Activated CD4-positive, alpha-beta T cell treated with anti-CD3 and anti-CD28 coated beads, Interleukin-10, Interleukin-2, amounts not matched to agents 100 ng/mL and 50 ng/mL, durations not matched to agents 16 hours and 8 hours (primary cell): ENCODE measurements at regions not wholly inside any gene's neighbourhood (a gene's known extent, or its start where the extent isn't known, plus 50 kb on each side); places are given as distances from the start of the nearest gene placed in this dataset.

Experiments
- DNase-seq: peaks from one replicate; pipeline ENCODE4 v3.0.0-alpha.2; 2020

GRCh38 chr2:224210286-224211180 lies 171.4 kb upstream of the SERPINE2 start:
- no peak for DNase-seq

- DNase-seq = no peak
These were observed 170.6 kb upstream of the SERPINE2 start for GRCh38 chr2:224209555-224210285.

GRCh38 chr2:224208443-224208842 lies 169.4 kb upstream of the SERPINE2 start:
- no peak for DNase-seq

DNA sequence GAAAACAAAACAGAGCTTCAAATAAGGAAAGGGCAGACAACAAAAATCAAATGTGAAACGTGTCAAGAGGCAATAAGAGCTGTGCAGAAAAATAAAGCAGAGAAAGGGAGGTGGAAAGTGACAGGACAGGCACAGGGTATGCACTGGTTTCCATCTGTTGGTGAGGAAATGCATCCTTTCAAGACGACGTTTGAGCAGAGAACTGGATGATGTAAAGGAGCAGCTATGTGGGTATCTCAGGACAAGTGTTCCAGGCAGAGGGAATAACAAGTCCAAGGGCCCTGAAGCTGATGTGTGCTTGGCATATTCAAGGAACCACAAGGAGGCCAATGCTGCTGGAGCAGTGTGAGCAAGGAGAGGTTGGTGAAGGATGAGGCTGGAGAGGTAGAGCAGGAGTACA lies 168.9 kb upstream of the SERPINE2 start:
- DNase-seq = no peak

DNA sequence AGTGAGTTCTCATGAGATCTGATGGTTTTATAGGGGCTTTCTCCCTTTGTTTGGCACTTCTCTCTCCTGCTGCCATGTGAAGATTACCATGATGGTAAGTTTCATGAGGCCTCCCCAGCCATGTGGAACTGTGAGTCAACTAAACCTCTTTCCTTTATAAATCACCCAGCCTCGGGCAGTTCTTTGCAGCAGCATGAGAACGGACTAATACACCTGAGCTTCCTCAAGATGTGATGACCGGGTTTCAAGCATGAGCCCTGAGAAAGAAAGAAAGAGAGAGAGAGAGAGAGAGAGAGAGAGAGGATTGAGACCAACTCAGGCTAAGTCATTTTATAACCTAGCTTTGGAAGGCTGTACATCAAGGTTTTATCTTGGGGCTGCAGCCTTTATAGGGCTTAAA lies 167.7 kb upstream of the SERPINE2 start:
- DNase-seq = no peak

- DNase-seq = no peak
These were observed 163.3 kb upstream of the SERPINE2 start for GRCh38 chr2:224202281-224202865.

GRCh38 chr2:224198436-224198835 lies 159.3 kb upstream of the SERPINE2 start:
- DNase-seq = no peak

DNA sequence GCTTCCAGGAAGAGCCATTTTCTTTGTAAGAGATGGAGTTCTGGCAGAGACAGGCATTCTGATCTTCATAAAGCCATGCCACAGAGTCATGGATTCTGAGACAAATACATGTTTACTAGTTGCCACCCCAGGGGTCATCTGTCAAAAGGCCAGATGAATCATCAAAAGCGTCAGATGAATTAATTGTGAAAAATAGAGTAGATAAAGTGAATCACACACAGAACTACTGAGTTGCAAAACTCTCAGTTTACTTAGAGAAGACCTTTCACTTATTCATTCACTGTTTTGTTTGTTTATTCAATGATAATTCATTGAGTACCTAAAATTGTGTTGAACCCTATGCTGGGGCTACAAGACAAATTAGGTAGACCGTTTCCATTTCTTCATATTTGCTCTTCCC lies 157.7 kb upstream of the SERPINE2 start:
- no peak for DNase-seq

- DNase-seq = no peak
These were observed 157.0 kb upstream of the SERPINE2 start for GRCh38 chr2:224195925-224196571.

DNA sequence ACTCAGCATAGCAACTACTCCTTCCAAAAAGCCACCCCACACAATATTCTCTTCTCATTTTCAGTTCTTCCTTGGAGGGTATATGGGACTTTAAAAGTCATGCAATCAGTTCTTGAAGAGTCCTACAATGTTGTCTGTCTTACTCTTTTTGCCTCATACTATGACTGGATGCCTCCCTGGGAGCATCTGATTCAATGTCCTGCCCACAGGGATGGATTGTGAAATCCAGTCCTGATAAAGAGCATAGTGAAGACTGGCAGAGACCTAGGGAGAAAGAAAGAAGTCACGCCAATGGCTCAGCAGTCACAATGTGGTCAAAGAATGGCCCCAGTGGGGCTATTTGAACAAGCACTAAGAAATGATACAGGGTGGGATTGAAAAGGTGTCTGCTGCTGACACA lies 155.1 kb upstream of the SERPINE2 start:
- DNase-seq = no peak

GRCh38 chr2:224191465-224191864 lies 152.4 kb upstream of the SERPINE2 start:
- DNase-seq = no peak

DNA sequence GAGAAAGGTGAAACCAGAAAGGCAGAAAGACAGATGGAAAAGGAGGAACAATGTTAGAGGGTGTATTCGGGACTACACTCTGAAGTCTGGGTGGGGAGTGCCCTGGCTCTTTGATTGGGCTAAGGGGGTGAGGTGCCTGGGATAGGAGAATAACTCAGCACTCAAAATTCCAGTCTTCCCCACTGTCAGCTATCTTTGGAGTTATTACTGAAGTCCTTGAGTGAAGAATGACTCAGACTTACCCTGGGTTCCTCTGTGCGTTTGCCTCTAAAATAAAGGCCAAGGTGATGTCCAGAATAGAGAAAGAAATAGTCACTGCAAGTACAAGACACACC lies 151.8 kb upstream of the SERPINE2 start:
- no peak for DNase-seq

GRCh38 chr2:224190234-224190935 lies 151.3 kb upstream of the SERPINE2 start:
- DNase-seq = no peak

GRCh38 chr2:224187220-224187619 lies 148.1 kb upstream of the SERPINE2 start:
- no peak for DNase-seq

GRCh38 chr2:224185023-224185601 lies 146.0 kb upstream of the SERPINE2 start:
- DNase-seq = no peak

DNA sequence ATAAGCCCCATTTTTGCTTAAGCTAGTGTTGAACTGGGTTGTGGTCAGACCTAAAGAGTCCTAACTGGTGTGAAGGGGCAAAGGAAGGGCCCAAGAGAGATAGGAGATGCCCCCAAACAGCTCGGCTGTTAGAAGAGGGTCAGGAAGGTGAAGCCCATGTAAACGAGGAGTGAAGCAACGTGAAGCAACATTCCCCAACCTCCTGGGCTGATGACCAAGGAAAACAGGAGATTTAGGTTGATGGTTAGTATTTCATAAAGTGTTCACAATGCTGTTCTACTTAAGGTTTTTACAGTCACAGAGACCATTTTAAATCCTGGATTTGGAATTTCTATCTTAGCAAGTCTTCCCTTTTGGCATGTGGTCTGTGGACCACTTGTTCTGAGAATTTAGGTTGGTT lies 144.0 kb upstream of the SERPINE2 start:
- no peak for DNase-seq

GRCh38 chr2:224182498-224182897 lies 143.4 kb upstream of the SERPINE2 start:
- no peak for DNase-seq

DNA sequence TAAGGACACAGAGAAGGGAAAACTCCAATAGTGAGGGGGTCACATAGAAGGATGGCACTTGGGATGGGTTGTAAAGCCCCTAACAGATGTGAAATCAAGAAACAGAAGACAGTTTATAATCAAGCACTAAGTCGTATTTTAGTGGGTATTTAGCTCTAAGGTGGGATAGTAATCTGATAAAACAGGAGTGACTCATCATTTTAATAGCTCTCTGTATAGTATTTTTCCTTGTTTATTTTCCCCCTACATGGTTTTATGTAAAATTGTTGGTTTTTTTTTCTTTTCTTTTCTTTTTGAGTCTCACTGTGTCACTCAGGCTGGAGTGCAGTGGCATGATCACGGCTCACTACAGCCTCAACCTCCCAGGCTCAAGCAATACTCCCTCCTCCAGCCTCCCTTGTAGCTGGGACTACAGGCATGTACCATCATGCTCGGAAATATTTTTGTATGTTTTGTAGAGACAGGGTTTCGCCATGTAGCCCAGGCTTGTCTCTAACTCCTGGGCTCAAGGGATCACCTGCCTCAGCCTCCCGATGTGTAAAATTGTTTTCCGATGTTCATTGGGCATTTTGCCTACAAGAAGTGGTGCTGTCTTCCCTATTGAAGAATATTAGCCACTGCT lies 142.6 kb upstream of the SERPINE2 start:
- DNase-seq = no peak

- DNase-seq = no peak
These were observed 141.7 kb upstream of the SERPINE2 start for GRCh38 chr2:224180810-224181209.

- DNase-seq = no peak
These were observed 139.0 kb upstream of the SERPINE2 start for GRCh38 chr2:224178056-224178455.

DNA sequence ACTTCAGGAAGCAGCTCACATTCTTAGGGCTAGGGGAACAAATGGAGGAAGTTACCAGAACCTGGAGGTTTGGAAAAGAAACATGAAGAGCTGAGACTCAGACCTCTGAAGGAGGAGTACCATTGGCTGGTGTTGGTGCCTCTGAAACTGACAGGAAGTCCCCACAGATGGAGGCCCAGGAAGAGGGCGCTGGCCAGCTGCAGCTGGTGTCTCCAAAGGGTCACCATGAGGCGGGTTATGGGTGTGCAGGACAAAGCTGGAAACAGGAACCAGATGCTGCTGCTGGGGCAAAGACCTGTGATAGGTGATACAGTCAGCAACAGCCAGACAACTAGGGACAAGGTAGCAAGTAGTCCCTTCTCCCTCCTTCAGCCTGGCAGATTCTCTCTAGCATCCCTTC lies 136.5 kb upstream of the SERPINE2 start:
- no peak for DNase-seq

DNA sequence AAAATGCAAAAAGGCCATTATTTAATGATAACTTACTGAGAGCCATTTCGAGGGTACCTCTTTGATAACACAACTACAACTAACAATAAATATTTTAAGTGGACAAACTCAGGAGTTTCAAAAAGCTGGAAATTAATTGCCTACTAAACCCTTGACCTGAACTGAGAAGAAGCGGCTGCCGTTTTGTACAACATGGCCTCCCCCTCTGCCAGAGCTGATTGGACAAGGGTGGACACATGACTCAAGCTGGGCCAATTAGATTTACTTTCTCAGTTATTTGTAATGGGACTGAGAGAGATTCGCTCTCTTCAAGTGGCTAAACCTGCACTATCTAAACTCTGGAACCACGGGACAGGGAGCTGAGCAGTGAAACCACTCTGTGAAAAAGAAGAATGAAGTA lies 135.9 kb upstream of the SERPINE2 start:
- DNase-seq = no peak
